ENCODE measurements at regions not wholly inside any gene's neighbourhood (a gene's known extent, or its start where the extent isn't known, plus 50 kb on each side); places are given as distances from the start of the nearest gene placed in this dataset.

DNA sequence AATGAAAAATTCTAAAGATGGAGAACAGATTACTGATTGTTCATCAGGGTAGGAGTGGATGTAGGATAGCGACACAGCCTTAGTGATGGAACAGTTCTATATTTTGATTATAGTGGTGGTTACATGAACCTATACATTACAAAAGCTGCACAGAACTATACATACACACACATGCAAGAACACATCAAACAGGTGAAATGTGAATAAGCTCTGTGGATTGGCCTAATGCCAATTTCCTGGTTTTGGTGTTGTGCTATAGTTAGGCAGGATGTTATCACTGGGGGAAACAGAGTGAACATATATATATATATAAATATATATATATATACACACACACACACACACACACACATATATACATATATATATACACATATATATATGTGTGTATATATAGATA is 76.4 kb upstream of the PIK3CG start:
- Histone ChIP-seq H3K9ac (ENCODE audit: insufficient read length, low read depth) (no peak overlapping the region), H3K9me3 (ENCODE audit: insufficient read depth, low read length) (no peaks in the 10 kb centered on the region), H3K4me1 (ENCODE audit: insufficient read depth, insufficient read length) (no peaks in the 10 kb centered on the region), H3K4me3 (ENCODE audit: insufficient read length, low read depth) (no peak overlapping the region), H3K36me3 (ENCODE audit: insufficient read depth, insufficient read length, low read length) (no peaks in the 10 kb centered on the region), H3K27me3 (ENCODE audit: insufficient read depth, insufficient read length) (no peaks in the 10 kb centered on the region)
- DNase-seq (ENCODE audit: low read depth, low spot score): no peak
- TF ChIP-seq SUZ12 (IDR thresholded peaks at IDR 0.05; ENCODE audit: extremely low read depth, insufficient read depth, insufficient read length): no peak
- no peak for TF ChIP-seq YY1 (IDR thresholded peaks at IDR 0.05; ENCODE audit: insufficient read depth, insufficient read length)
- no peak for TF ChIP-seq ZNF274 (IDR thresholded peaks at IDR 0.05; ENCODE audit: low read depth, low read length)

DNA sequence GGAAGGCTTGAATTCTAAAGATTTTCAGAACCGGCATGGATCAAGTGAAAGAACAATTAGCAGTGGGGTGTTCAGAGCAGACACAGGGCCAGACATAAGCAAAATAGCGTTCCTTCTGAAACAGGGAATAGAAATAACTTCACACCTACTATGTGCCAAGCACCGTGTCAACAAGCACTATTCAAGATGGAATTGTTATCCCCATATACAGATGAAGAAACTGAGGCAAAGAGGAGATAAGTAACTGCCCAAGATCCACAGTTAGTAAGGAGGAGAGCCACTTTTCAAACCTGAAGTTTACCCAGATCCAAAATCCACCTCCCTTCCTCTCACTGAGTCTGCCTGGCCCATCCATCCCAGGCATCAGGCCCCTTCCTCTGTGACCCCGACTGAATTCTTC is 73.6 kb upstream of the PIK3CG start:
- H3K36me3 ChIP-seq (ENCODE audit: insufficient read depth, insufficient read length, low read length): no peaks in the 10 kb centered on the region
- H3K9me3 ChIP-seq (ENCODE audit: insufficient read depth, low read length): no peaks in the 10 kb centered on the region
- no peaks in the 10 kb centered on the region for H3K27me3 ChIP-seq (ENCODE audit: insufficient read depth, insufficient read length)
- no peak overlapping the region for H3K4me3 ChIP-seq (ENCODE audit: insufficient read length, low read depth)
- H3K9ac ChIP-seq (ENCODE audit: insufficient read length, low read depth): no peak overlapping the region
- TF ChIP-seq ZNF274 (IDR thresholded peaks at IDR 0.05; ENCODE audit: low read depth, low read length) (no peak), YY1 (IDR thresholded peaks at IDR 0.05; ENCODE audit: insufficient read depth, insufficient read length) (no peak), SUZ12 (IDR thresholded peaks at IDR 0.05; ENCODE audit: extremely low read depth, insufficient read depth, insufficient read length) (no peak)
- no peaks in the 10 kb centered on the region for H3K4me1 ChIP-seq (ENCODE audit: insufficient read depth, insufficient read length)
- DNase-seq (ENCODE audit: low read depth, low spot score): no peak

DNA sequence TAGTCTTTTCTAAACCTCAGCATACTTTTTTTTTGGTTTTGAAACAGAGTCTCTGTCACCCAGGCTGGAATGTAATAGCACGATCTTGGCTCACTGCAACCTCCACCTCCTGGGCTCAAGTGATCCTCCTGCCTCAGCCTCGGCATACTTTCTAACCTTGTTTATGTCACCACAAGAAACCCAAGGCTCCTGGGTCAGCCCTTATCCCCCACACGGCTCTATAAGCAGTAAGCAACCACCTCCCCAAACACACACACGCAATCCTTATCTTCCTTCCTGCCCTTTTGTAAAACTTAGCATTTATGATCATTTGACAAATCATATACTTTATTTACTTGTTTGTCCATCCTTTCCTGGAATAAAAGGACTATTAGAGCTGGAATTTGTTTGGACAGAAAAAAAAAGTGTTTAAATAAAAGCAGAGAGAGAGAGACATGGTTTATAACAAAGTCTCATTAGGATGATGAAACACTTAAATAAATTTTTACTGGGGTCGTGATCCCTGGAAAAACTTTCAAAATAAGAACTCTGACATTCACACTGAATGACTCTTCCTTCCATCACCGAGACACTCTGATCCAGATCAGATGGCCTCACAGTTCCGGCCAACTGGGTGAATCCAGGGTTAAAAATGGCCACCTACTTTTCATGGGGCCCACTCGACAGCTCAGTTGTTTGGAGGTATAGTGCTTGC is 72.7 kb upstream of the PIK3CG start:
- Histone ChIP-seq H3K9me3 (ENCODE audit: insufficient read depth, low read length) (peaks cover under 1% of the 10 kb centered on the region; the same call in 1 of the 2 replicates), H3K36me3 (ENCODE audit: insufficient read depth, insufficient read length, low read length) (no peaks in the 10 kb centered on the region), H3K9ac (ENCODE audit: insufficient read length, low read depth) (no peak overlapping the region), H3K27me3 (ENCODE audit: insufficient read depth, insufficient read length) (no peaks in the 10 kb centered on the region), H3K4me1 (ENCODE audit: insufficient read depth, insufficient read length) (no peaks in the 10 kb centered on the region), H3K4me3 (ENCODE audit: insufficient read length, low read depth) (no peak overlapping the region)
- no peak for TF ChIP-seq ZNF274 (IDR thresholded peaks at IDR 0.05; ENCODE audit: low read depth, low read length)
- no peak for TF ChIP-seq SUZ12 (IDR thresholded peaks at IDR 0.05; ENCODE audit: extremely low read depth, insufficient read depth, insufficient read length)
- TF ChIP-seq YY1 (IDR thresholded peaks at IDR 0.05; ENCODE audit: insufficient read depth, insufficient read length): no peak
- DNase-seq (ENCODE audit: low read depth, low spot score): no peak

DNA sequence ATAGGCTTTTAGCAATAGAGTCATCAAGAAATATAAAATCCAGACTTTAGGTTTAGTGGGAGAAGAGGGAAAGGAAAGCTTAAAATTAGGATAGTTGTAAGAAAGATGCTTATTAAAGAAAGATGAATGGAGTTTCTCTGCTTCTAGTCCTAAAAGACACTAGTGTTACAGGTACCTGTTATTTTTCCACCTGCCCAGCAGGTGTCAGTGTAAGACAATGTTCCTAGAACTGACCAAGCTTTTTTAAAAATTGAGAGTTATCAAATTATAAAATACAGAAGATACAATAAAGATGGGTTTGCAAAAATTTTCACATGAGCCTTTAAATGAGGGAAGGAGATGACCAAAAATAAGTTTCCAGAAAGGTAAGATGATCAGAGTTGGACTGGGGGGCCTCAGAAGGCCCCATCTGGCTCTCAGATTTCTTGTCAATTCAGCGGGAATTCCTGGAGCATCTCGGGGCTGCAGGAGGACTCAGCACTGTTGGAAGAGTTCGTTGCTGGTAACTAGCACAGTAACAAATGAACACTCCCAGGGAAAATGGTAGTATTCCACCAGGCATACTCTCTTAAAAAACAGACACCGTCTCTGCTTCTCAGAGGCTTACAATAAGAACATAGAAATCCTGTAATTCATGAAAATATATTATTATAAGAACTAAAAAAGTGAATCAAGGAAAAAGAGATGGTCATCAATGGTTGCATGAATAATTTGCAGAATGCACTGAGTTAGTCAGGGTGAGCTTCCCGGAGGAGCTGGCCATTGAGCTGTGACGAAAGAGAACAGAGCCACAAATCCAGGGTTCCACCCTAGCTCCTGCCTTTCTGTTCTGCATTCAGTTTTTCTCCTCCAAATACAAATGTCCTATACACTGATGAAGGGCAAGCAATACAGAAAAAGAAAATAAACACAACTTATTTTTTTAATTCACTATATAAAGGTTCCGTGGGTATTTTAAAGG is 71.8 kb upstream of the PIK3CG start:
- no peak for TF ChIP-seq ZNF274 (IDR thresholded peaks at IDR 0.05; ENCODE audit: low read depth, low read length)
- no peak for TF ChIP-seq YY1 (IDR thresholded peaks at IDR 0.05; ENCODE audit: insufficient read depth, insufficient read length)
- no peak for TF ChIP-seq SUZ12 (IDR thresholded peaks at IDR 0.05; ENCODE audit: extremely low read depth, insufficient read depth, insufficient read length)
- no peaks in the 10 kb centered on the region for H3K27me3 ChIP-seq (ENCODE audit: insufficient read depth, insufficient read length)
- H3K4me3 ChIP-seq (ENCODE audit: insufficient read length, low read depth): no peak overlapping the region
- H3K4me1 ChIP-seq (ENCODE audit: insufficient read depth, insufficient read length): no peaks in the 10 kb centered on the region
- DNase-seq (ENCODE audit: low read depth, low spot score): peak; percentile 36
- H3K9ac ChIP-seq (ENCODE audit: insufficient read length, low read depth): no peak overlapping the region
- H3K9me3 ChIP-seq (ENCODE audit: insufficient read depth, low read length): peaks cover 6% of the 10 kb centered on the region
- H3K36me3 ChIP-seq (ENCODE audit: insufficient read depth, insufficient read length, low read length): no peaks in the 10 kb centered on the region

DNA sequence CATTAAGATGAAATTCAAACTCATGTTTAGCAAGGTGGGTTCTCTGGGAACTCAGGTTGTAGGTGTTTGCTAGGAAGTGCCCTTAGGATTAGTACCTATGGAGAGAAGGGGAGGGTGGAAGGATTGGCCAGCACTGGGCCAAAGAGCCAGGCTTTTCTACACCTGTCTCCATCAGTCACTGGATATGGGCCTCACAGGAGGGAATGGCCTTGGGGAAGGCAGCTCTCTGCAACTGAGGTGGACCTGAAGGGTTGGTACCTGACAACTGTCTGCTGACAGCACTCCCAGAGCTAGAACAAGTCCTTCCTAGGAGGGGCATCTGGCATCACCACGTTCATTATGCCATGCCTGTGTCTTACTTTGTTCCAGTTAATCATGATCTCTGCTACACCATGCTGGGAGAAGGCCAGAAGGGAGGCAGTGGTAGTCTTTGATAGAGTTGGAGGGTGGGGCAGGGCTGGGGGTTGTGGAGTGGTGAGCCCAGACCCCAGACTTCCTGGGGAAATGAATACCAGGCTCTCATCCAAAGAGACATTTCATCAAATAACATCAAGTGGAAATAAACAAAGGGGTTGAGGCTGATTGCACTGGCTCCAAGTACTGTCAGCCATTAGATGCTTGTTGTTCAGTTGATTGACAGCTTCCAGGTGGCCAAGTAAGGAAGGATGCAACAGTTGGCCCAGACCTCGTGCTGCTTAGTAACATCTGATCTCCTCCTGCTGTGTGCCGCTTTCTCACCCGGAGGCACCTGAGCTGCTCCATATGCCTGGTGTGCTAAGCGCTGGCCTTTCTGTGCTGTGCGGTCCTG is 70.6 kb upstream of the PIK3CG start:
- Histone ChIP-seq H3K9ac (ENCODE audit: insufficient read length, low read depth) (no peak overlapping the region), H3K4me1 (ENCODE audit: insufficient read depth, insufficient read length) (no peaks in the 10 kb centered on the region), H3K9me3 (ENCODE audit: insufficient read depth, low read length) (peaks cover 7% of the 10 kb centered on the region), H3K27me3 (ENCODE audit: insufficient read depth, insufficient read length) (no peaks in the 10 kb centered on the region), H3K4me3 (ENCODE audit: insufficient read length, low read depth) (no peak overlapping the region), H3K36me3 (ENCODE audit: insufficient read depth, insufficient read length, low read length) (no peaks in the 10 kb centered on the region)
- TF ChIP-seq ZNF274 (IDR thresholded peaks at IDR 0.05; ENCODE audit: low read depth, low read length) (no peak), YY1 (IDR thresholded peaks at IDR 0.05; ENCODE audit: insufficient read depth, insufficient read length) (no peak), SUZ12 (IDR thresholded peaks at IDR 0.05; ENCODE audit: extremely low read depth, insufficient read depth, insufficient read length) (no peak)
- DNase-seq (ENCODE audit: low read depth, low spot score): no peak

DNA sequence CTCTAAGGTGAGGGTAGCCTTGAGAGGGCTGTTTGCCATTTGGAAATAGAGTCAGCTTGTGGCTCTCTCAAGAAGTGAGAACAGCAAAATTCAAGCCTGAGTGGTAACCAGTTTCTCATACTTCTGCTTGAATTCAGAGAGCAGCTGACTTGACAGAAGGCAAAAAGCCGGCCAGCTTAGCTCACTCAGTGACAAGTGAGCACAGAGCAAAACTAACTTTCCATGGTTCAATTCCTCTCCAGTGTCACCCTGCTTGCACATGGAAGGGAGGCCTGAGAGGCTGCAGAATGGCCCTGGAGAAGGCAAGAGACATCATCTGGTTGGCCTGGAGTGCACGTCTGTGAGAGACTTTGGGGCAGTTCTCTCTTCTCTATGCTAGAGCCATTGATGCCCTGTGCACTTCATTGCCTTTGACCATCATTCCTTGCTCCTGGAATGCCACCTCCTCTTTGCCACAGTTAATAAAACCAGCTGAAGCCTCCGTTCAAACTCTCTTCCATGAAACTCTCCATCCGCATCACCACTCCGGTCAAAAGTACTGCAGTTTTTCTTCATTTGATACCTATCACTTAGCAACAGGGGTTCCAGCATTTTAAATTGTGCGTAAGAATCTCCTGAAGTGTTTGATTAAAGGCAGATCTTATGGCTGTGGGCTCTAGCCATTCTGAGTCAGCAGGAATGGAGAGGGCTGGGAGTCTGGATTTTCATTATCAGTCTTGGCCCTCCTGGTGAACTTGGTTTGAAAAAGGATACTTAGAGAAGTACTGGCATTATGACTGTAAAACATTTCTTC is 69.8 kb upstream of the PIK3CG start:
- TF ChIP-seq ZNF274 (IDR thresholded peaks at IDR 0.05; ENCODE audit: low read depth, low read length) (no peak), YY1 (IDR thresholded peaks at IDR 0.05; ENCODE audit: insufficient read depth, insufficient read length) (no peak), SUZ12 (IDR thresholded peaks at IDR 0.05; ENCODE audit: extremely low read depth, insufficient read depth, insufficient read length) (no peak)
- no peaks in the 10 kb centered on the region for H3K27me3 ChIP-seq (ENCODE audit: insufficient read depth, insufficient read length)
- H3K4me3 ChIP-seq (ENCODE audit: insufficient read length, low read depth): no peak overlapping the region
- no peak for DNase-seq (ENCODE audit: low read depth, low spot score)
- H3K9me3 ChIP-seq (ENCODE audit: insufficient read depth, low read length): peaks cover 7% of the 10 kb centered on the region
- no peaks in the 10 kb centered on the region for H3K36me3 ChIP-seq (ENCODE audit: insufficient read depth, insufficient read length, low read length)
- no peaks in the 10 kb centered on the region for H3K4me1 ChIP-seq (ENCODE audit: insufficient read depth, insufficient read length)
- H3K9ac ChIP-seq (ENCODE audit: insufficient read length, low read depth): no peak overlapping the region
